ENCODE measurements at regions not wholly inside any gene's neighbourhood (a gene's known extent, or its start where the extent isn't known, plus 50 kb on each side); places are given as distances from the start of the nearest gene placed in this dataset.

GRCh38 chr1:172776071-172776470, 117.2 kb downstream of the FASLG start:
- TF ChIP-seq POLR2A (IDR thresholded peaks at IDR 0.05; ENCODE audit: low read depth, low read length) (no peak), SMC3 (IDR thresholded peaks at IDR 0.05; ENCODE audit: low read depth, low read length) (no peak), NFE2L2 (IDR thresholded peaks at IDR 0.05; ENCODE audit: low read depth, low read length) (no peak), CTCF (conservative IDR thresholded peaks at IDR 0.05; ENCODE audit: low read depth, low read length) (no peak), ELK1 (IDR thresholded peaks at IDR 0.05; ENCODE audit: borderline replicate concordance, low read depth, low read length) (no peak), RAD21 (IDR thresholded peaks at IDR 0.05; ENCODE audit: low read length) (no peak), BHLHE40 (IDR thresholded peaks at IDR 0.05; ENCODE audit: low read depth, low read length) (no peak)

Data from IMR-90 (cell line).